ENCODE measurements at regions not wholly inside any gene's neighbourhood (a gene's known extent, or its start where the extent isn't known, plus 50 kb on each side); places are given as distances from the start of the nearest gene placed in this dataset.
"Not testable (repeated sequence)": the region's sequence is repeated elsewhere in the genome, so short reads cannot be mapped to it uniquely, and the experiment has no call there.

GRCh38 chr2:173716458-173717052, 248.6 kb downstream of the SP3 start:
- DNase-seq (ENCODE audit: low read depth) = no peak
- H3K4me3 ChIP-seq (ENCODE audit: low read depth, low read length) = no peak overlapping the region
- no peak for TF ChIP-seq CTCF (IDR thresholded peaks at IDR 0.05; ENCODE audit: control insufficient read depth, extremely low read depth, insufficient read depth)

DNA sequence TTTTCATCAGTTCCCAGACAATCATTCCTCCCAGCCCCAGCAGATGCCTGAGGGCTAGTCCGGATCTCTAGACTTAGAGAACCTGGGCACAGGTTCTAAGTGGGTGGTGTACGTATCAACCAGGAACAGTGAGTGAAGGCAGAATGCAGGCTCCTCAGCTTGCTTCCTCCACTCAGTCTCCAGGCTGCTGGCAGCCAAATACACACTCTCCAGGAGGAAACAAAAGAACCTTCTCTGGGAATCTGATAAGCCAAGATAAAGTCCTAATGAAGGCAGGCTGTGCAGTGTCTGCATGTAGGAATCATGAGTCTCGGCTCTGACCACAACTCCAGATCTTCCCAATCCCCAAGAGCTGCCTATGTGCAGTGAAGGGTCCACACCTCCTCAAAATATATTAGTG, 245.7 kb downstream of the SP3 start:
- no peak for TF ChIP-seq CTCF (IDR thresholded peaks at IDR 0.05; ENCODE audit: control insufficient read depth, extremely low read depth, insufficient read depth)
- no peak overlapping the region for H3K4me3 ChIP-seq (ENCODE audit: low read depth, low read length)
- DNase-seq (ENCODE audit: low read depth) = no peak

DNA sequence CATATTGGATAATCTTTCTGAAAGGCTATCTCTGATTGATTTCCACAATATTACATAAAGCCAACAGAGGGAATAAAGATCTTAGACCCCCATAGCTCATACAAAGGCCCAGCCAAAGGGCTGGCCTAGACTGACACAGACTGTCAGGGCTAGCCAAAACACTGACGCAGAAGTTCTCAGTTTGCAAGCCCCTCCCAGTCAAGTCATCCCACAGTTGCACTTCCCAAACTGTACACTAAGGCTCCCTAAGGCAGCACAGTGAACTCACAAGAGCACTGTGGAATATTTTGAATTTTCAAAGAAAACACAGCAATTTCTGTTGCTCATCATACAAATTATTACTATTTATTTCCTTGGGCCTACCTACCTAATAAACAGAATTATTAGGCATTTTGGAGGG, 244.9 kb downstream of the SP3 start:
- TF ChIP-seq CTCF (IDR thresholded peaks at IDR 0.05; ENCODE audit: control insufficient read depth, extremely low read depth, insufficient read depth) = no peak
- no peak for DNase-seq (ENCODE audit: low read depth)
- H3K4me3 ChIP-seq (ENCODE audit: low read depth, low read length) = no peak overlapping the region

DNA sequence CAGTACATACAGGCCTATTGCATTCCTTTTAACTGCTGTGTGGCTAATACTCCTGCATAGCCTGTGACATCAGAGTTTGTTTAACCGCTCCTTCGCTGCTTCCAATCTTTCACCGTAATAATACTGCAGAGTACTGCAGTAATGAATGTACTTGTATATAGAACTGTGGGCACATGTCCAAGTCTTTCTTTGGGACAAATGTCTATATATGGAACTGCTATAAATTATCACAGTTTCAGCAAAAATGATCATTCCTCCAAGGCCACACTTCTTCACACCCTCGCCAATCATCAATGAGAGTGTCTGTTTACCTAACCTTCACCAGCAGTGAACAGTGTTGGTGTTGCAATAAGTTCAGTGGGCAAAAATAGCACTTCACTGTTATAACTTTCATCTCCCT, 230.4 kb downstream of the SP3 start:
- DNase-seq (ENCODE audit: low read depth) = no peak
- TF ChIP-seq CTCF (IDR thresholded peaks at IDR 0.05; ENCODE audit: control insufficient read depth, extremely low read depth, insufficient read depth) = no peak
- no peak overlapping the region for H3K4me3 ChIP-seq (ENCODE audit: low read depth, low read length)

GRCh38 chr2:173737954-173738575, 227.1 kb downstream of the SP3 start:
- not testable (repeated sequence) for H3K4me3 ChIP-seq (ENCODE audit: low read depth, low read length); DNase-seq (ENCODE audit: low read depth)

- no peak overlapping the region for H3K4me3 ChIP-seq (ENCODE audit: low read depth, low read length)
- no peak for DNase-seq (ENCODE audit: low read depth)
- no peak for TF ChIP-seq CTCF (IDR thresholded peaks at IDR 0.05; ENCODE audit: control insufficient read depth, extremely low read depth, insufficient read depth)
These were observed 226.2 kb downstream of the SP3 start for GRCh38 chr2:173739006-173739405.

DNA sequence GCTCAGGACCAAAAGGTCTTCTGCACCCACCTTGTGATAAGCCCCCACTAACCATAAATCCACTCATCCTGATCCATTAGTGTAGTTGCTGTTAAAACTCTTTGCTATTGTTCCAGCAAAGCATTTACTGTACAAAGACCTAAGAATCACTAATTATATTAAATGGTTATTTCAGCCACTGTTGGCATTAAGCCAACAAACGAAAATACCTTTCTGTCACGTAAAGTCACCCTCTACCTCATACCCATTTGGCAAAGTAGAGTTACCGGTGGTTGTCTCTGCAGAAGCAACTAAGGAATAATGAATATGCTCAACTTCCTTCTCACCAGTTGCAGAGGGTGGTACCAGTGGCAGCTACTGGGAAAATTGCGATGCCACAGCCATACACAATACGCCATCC, 224.5 kb downstream of the SP3 start:
- H3K4me3 ChIP-seq (ENCODE audit: low read depth, low read length) = no peak overlapping the region
- no peak for TF ChIP-seq CTCF (IDR thresholded peaks at IDR 0.05; ENCODE audit: control insufficient read depth, extremely low read depth, insufficient read depth)
- no peak for DNase-seq (ENCODE audit: low read depth)

Measured in LNCaP clone FGC (cell line).